Lower leg skin (tissue), 3 donors: ENCODE measurements at regions not wholly inside any gene's neighbourhood (a gene's known extent, or its start where the extent isn't known, plus 50 kb on each side); places are given as distances from the start of the nearest gene placed in this dataset.

Source experiments
- POLR2A ChIP-seq, 2 donors: fragments of 450-650 bp; IDR thresholded peaks; one replicate each; pipeline ENCODE4 v1.6.1; 2016 to 2017; ENCODE audit warnings: antibody characterized with exemption in 2 of 2, mild to moderate bottlenecking in 1 of 2, moderate library complexity in 1 of 2
- TF ChIP-seq, protein P1 (sequence below), 3 donors: fragments of 450-650 bp; IDR thresholded peaks; one replicate each; pipeline ENCODE4 v1.5.1; 2016; ENCODE audit warnings: antibody characterized with exemption in 3 of 3, mild to moderate bottlenecking in 3 of 3, moderate library complexity in 2 of 3

DNA sequence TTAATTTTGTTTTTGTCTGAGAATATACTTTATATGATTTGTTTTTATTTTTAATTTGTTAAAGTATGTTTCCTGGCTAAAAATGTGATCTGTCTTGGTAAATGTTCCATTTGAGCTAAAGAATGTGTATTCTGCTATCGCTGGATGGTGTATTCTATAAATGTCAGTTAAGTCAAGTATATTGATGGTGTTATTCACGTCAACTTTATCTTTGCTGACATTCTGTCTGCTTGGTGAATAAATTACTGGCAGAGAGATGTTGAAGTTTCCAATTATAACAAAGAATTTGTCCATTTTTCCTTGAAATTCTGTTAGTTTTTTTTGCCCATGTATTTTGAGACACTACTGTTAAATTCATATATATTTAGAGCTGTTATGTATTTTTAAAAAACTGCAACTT lies 1131.8 kb upstream of the GJE1 start:
- TF ChIP-seq, protein P1, sequence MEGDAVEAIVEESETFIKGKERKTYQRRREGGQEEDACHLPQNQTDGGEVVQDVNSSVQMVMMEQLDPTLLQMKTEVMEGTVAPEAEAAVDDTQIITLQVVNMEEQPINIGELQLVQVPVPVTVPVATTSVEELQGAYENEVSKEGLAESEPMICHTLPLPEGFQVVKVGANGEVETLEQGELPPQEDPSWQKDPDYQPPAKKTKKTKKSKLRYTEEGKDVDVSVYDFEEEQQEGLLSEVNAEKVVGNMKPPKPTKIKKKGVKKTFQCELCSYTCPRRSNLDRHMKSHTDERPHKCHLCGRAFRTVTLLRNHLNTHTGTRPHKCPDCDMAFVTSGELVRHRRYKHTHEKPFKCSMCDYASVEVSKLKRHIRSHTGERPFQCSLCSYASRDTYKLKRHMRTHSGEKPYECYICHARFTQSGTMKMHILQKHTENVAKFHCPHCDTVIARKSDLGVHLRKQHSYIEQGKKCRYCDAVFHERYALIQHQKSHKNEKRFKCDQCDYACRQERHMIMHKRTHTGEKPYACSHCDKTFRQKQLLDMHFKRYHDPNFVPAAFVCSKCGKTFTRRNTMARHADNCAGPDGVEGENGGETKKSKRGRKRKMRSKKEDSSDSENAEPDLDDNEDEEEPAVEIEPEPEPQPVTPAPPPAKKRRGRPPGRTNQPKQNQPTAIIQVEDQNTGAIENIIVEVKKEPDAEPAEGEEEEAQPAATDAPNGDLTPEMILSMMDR (IDR thresholded peaks at IDR 0.05), result no peak
- no peak for TF ChIP-seq POLR2A (IDR thresholded peaks at IDR 0.05)
